GM18519 (cell line): ENCODE measurements at regions not wholly inside any gene's neighbourhood (a gene's known extent, or its start where the extent isn't known, plus 50 kb on each side); places are given as distances from the start of the nearest gene placed in this dataset.
A peak's percentile ranks its signal among the peaks of the same experiment; 100 is the strongest.

Experiments used
- ATAC-seq: cut with Tn5 transposase; IDR thresholded peaks from one replicate; pipeline ENCODE4 v1.9.1; 2021; ENCODE audit warnings: mild to moderate bottlenecking, moderate library complexity; ENCODE audit not compliant: unreplicated experiment, low FRiP score

GRCh38 chr5:93890657-93891056 is 149.3 kb upstream of the POU5F2 start:
- no peak for ATAC-seq

- no peak for ATAC-seq
Observed at GRCh38 chr5:93887678-93888077, 146.3 kb upstream of the POU5F2 start.

GRCh38 chr5:93886917-93887361 is 145.5 kb upstream of the POU5F2 start:
- no peak for ATAC-seq

- no peak for ATAC-seq
Observed at GRCh38 chr5:93886098-93886806, 144.9 kb upstream of the POU5F2 start.

- no peak for ATAC-seq
Observed at GRCh38 chr5:93884254-93884653, 142.9 kb upstream of the POU5F2 start.

GRCh38 chr5:93883459-93883858 is 142.1 kb upstream of the POU5F2 start:
- no peak for ATAC-seq

GRCh38 chr5:93875693-93876092 is 134.3 kb upstream of the POU5F2 start:
- no peak for ATAC-seq

- peak; percentile 22 for ATAC-seq
Observed at GRCh38 chr5:93874491-93874890, 133.1 kb upstream of the POU5F2 start.

GRCh38 chr5:93874080-93874479 is 132.7 kb upstream of the POU5F2 start:
- peak; percentile 79 for ATAC-seq

GRCh38 chr5:93873211-93873736 is 131.9 kb upstream of the POU5F2 start:
- ATAC-seq = no peak

- ATAC-seq = no peak
Observed at GRCh38 chr5:93870649-93871048, 129.2 kb upstream of the POU5F2 start.

GRCh38 chr5:93868851-93869250 is 127.5 kb upstream of the POU5F2 start:
- ATAC-seq = no peak

GRCh38 chr5:93850311-93850710 is 108.9 kb upstream of the POU5F2 start:
- ATAC-seq = no peak

GRCh38 chr5:93845376-93845775 is 104.0 kb upstream of the POU5F2 start:
- ATAC-seq = no peak

GRCh38 chr5:93831449-93831848 is 90.0 kb upstream of the POU5F2 start:
- no peak for ATAC-seq

- ATAC-seq = no peak
Observed at GRCh38 chr5:93830893-93831292, 89.5 kb upstream of the POU5F2 start.

- no peak for ATAC-seq
Observed at GRCh38 chr5:93829346-93829745, 87.9 kb upstream of the POU5F2 start.

GRCh38 chr5:93821891-93822415 is 80.6 kb upstream of the POU5F2 start:
- ATAC-seq = no peak

- no peak for ATAC-seq
Observed at GRCh38 chr5:93819668-93820067, 78.3 kb upstream of the POU5F2 start.

- no peak for ATAC-seq
Observed at GRCh38 chr5:93810780-93811179, 69.4 kb upstream of the POU5F2 start.

GRCh38 chr5:93809430-93809829 is 68.0 kb upstream of the POU5F2 start:
- ATAC-seq = no peak

- ATAC-seq = no peak
Observed at GRCh38 chr5:93807846-93808245, 66.4 kb upstream of the POU5F2 start.
